ENCODE measurements at regions not wholly inside any gene's neighbourhood (a gene's known extent, or its start where the extent isn't known, plus 50 kb on each side); places are given as distances from the start of the nearest gene placed in this dataset.

- Histone ChIP-seq H3K4me1 (no peaks in the 10 kb centered on the region), H3K27me3 (no peaks in the 10 kb centered on the region), H3K9me3 (peaks cover 0 to 5% (median 0%) of the 10 kb centered on the region in 3 donors), H3K4me3 (no peak overlapping the region), H3K36me3 (no peaks in the 10 kb centered on the region), H3K27ac (no peak overlapping the region)
- no peak for ATAC-seq
- TF ChIP-seq EP300 (IDR thresholded peaks at IDR 0.05) (no peak), POLR2A (IDR thresholded peaks at IDR 0.05) (no peak), CTCF (IDR thresholded peaks at IDR 0.05) (no peak), POLR2AphosphoS5 (IDR thresholded peaks at IDR 0.05) (no peak)
- WGBS, 2 donors (ENCODE audit: low coverage in 1 of 2): 88% methylated on average over 1 of the region's 1 CpG; no CpG with 5 or more reads in 1 of the 2 donors
Measured at GRCh38 chr21:18801468-18801867, 397.9 kb upstream of the TMPRSS15 start.

GRCh38 chr21:18803624-18804023 is 400.0 kb upstream of the TMPRSS15 start:
- H3K4me1 ChIP-seq: no peaks in the 10 kb centered on the region
- no peaks in the 10 kb centered on the region for H3K27me3 ChIP-seq
- TF ChIP-seq POLR2A (IDR thresholded peaks at IDR 0.05) (no peak), POLR2AphosphoS5 (IDR thresholded peaks at IDR 0.05) (no peak), CTCF (IDR thresholded peaks at IDR 0.05) (no peak), EP300 (IDR thresholded peaks at IDR 0.05) (no peak)
- H3K27ac ChIP-seq: no peak overlapping the region
- H3K4me3 ChIP-seq: no peak overlapping the region
- no peaks in the 10 kb centered on the region for H3K9me3 ChIP-seq
- no peaks in the 10 kb centered on the region for H3K36me3 ChIP-seq
- ATAC-seq: no peak
- 78 to 83% methylated on average over 2 of the region's 2 CpGs for WGBS, 2 donors (ENCODE audit: low coverage in 1 of 2)

- Histone ChIP-seq H3K27ac (no peak overlapping the region), H3K27me3 (no peaks in the 10 kb centered on the region), H3K9me3 (no peaks in the 10 kb centered on the region), H3K4me3 (no peak overlapping the region), H3K4me1 (no peaks in the 10 kb centered on the region), H3K36me3 (no peaks in the 10 kb centered on the region)
- TF ChIP-seq EP300 (IDR thresholded peaks at IDR 0.05) (no peak), POLR2AphosphoS5 (IDR thresholded peaks at IDR 0.05) (no peak), POLR2A (IDR thresholded peaks at IDR 0.05) (no peak)
- ATAC-seq: no peak
- 64 to 66% methylated on average over 3 of the region's 3 CpGs for WGBS, 2 donors (ENCODE audit: low coverage in 1 of 2)
Measured at GRCh38 chr21:18810136-18810535, 406.6 kb upstream of the TMPRSS15 start.

GRCh38 chr21:18812308-18812707 is 408.7 kb upstream of the TMPRSS15 start:
- Histone ChIP-seq H3K4me1 (no peaks in the 10 kb centered on the region), H3K27me3 (no peaks in the 10 kb centered on the region), H3K9me3 (no peaks in the 10 kb centered on the region), H3K4me3 (no peak overlapping the region), H3K27ac (no peak overlapping the region), H3K36me3 (no peaks in the 10 kb centered on the region)
- TF ChIP-seq EP300 (IDR thresholded peaks at IDR 0.05): no peak
- TF ChIP-seq CTCF (IDR thresholded peaks at IDR 0.05): no peak
- TF ChIP-seq POLR2AphosphoS5 (IDR thresholded peaks at IDR 0.05): no peak
- TF ChIP-seq POLR2A (IDR thresholded peaks at IDR 0.05): no peak
- 81 to 86% methylated on average over 5 of the region's 5 CpGs for WGBS, 2 donors (ENCODE audit: low coverage in 1 of 2)
- no peak for ATAC-seq

GRCh38 chr21:18819507-18819906 is 415.9 kb upstream of the TMPRSS15 start:
- WGBS, 2 donors (ENCODE audit: low coverage in 1 of 2): 80 to 83% methylated on average over 1 of the region's 1 CpG
- H3K36me3 ChIP-seq: no peaks in the 10 kb centered on the region
- no peak overlapping the region for H3K27ac ChIP-seq
- no peak for TF ChIP-seq CTCF (IDR thresholded peaks at IDR 0.05)
- no peak for TF ChIP-seq EP300 (IDR thresholded peaks at IDR 0.05)
- TF ChIP-seq POLR2AphosphoS5 (IDR thresholded peaks at IDR 0.05): no peak
- no peak for TF ChIP-seq POLR2A (IDR thresholded peaks at IDR 0.05)
- no peak for ATAC-seq
- H3K27me3 ChIP-seq: no peaks in the 10 kb centered on the region
- H3K9me3 ChIP-seq: peaks cover 0 to 14% (median 0%) of the 10 kb centered on the region in 3 donors
- H3K4me3 ChIP-seq: no peak overlapping the region
- H3K4me1 ChIP-seq: no peaks in the 10 kb centered on the region

All from gastroesophageal sphincter (tissue), 4 donors.